ENCODE measurements at regions not wholly inside any gene's neighbourhood (a gene's known extent, or its start where the extent isn't known, plus 50 kb on each side); places are given as distances from the start of the nearest gene placed in this dataset.

DNA sequence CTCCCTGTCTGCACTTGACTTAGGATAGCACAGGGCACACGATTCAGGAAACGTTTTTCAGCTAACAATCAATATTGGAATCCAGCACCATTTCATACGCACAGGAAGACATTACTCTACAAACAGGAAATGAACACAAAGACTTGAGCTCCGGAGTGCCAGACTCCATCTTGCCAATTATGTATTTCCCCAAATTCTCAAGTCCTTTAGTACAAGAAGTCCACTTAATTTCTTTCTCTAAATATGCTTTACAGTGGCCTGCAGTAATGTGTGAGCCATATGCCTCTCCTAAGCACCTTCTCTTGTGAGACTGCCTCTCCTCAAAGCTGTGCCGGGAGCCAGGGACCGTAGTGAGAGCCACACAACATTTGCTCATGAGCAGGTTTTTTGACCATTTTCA is 168.2 kb downstream of the THBS2 start:
- no peak for TF ChIP-seq ZNF274 (IDR thresholded peaks at IDR 0.05; ENCODE audit: low read depth, low read length)
- TF ChIP-seq YY1 (IDR thresholded peaks at IDR 0.05; ENCODE audit: insufficient read depth, insufficient read length) = no peak
- no peak for TF ChIP-seq SUZ12 (IDR thresholded peaks at IDR 0.05; ENCODE audit: extremely low read depth, insufficient read depth, insufficient read length)
